ENCODE measurements at regions not wholly inside any gene's neighbourhood (a gene's known extent, or its start where the extent isn't known, plus 50 kb on each side); places are given as distances from the start of the nearest gene placed in this dataset.

DNA sequence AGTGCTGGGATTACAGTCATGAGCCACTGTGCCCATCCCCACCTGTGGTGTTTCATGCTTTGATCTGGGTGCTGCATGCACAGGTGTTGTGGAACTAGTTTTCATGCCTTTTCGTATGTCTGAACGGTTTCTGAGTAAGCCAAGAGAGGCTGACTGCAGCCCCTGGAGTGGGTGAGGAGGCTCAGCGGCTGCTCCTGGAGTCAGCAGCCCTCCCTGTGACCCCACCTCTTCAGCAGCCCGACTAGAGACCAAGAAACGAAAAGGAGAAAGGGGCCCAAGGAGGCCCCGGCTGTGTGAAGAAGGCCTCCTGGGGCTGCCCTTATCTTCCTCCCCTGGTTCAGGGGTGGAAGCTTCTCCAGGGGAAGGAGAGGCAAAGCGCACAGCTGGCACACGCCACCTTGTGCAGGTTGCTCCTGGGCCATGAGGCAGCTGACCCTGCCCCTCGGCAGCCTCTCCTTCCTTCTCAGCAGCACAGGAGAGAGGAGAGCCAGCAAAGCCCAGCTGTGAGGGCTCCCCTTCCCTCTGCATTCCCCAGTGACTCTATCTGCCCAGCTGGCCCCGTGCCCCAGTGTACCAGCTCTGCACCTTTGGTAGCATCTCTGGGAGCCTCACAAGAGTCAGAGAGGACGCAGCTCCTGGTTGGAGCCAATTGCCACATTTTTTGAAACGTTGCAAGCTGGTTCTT is 182.5 kb upstream of the HS6ST1 start:
- TF ChIP-seq, protein P1, sequence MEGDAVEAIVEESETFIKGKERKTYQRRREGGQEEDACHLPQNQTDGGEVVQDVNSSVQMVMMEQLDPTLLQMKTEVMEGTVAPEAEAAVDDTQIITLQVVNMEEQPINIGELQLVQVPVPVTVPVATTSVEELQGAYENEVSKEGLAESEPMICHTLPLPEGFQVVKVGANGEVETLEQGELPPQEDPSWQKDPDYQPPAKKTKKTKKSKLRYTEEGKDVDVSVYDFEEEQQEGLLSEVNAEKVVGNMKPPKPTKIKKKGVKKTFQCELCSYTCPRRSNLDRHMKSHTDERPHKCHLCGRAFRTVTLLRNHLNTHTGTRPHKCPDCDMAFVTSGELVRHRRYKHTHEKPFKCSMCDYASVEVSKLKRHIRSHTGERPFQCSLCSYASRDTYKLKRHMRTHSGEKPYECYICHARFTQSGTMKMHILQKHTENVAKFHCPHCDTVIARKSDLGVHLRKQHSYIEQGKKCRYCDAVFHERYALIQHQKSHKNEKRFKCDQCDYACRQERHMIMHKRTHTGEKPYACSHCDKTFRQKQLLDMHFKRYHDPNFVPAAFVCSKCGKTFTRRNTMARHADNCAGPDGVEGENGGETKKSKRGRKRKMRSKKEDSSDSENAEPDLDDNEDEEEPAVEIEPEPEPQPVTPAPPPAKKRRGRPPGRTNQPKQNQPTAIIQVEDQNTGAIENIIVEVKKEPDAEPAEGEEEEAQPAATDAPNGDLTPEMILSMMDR (IDR thresholded peaks at IDR 0.05), result no peak
- TF ChIP-seq POLR2A (IDR thresholded peaks at IDR 0.05), result no peak

Data from lower leg skin (tissue), 3 donors.